Esophagus squamous epithelium (tissue), 5 donors: ENCODE measurements at regions not wholly inside any gene's neighbourhood (a gene's known extent, or its start where the extent isn't known, plus 50 kb on each side); places are given as distances from the start of the nearest gene placed in this dataset.
A peak's percentile ranks its signal among the peaks of the same experiment; 100 is the strongest.

ENCODE experiments used
- DNase-seq: peaks from one replicate; lab custom pipeline; 2025; lab: John Stamatoyannopoulos, UW
- H3K27ac ChIP-seq, 4 donors: fragments of 200-600 bp; sonication (generic); one replicate each; pipeline ENCODE4 v1.5.1; 2016 to 2019; ENCODE audit warnings: mild to moderate bottlenecking in 1 of 4
- H3K27me3 ChIP-seq, 4 donors: fragments of 200-600 bp; sonication (generic); 1 replicate in 3 of 4; 2 replicates in 1 of 4; pipeline versions ENCODE4 v1.5.1 to v1.6.0; 2017 to 2021; ENCODE audit warnings: antibody characterized with exemption in 1 of 4
- H3K36me3 ChIP-seq, 3 donors: fragments of 200-600 bp; sonication (generic); one replicate each; pipeline ENCODE4 v1.5.1; 2016 to 2019
- H3K4me1 ChIP-seq, 3 donors: fragments of 200-600 bp; sonication (generic); one replicate each; pipeline ENCODE4 v1.5.1; 2017 to 2019
- H3K4me3 ChIP-seq, 4 donors: fragments of 200-600 bp; sonication (generic); 1 replicate in 3 of 4; 2 replicates in 1 of 4; pipeline ENCODE4 v1.5.1; 2016 to 2019; ENCODE audit warnings: mild to moderate bottlenecking in 2 of 4, moderate library complexity in 1 of 4
- H3K9me3 ChIP-seq, 3 donors: fragments of 200-600 bp; sonication (generic); one replicate each; pipeline ENCODE4 v1.5.1; 2016 to 2019
- POLR2A ChIP-seq, 4 donors: fragments of 450-650 bp; IDR thresholded peaks; one replicate each; pipeline ENCODE4 v1.6.1; 2017; ENCODE audit warnings: antibody characterized with exemption in 4 of 4, mild to moderate bottlenecking in 4 of 4, moderate library complexity in 3 of 4
- WGBS, 2 donors: methylation state at CpG; one replicate each; pipeline ENCODE4 v1.1.5; 2018; 5-methylcytosine and 5-hydroxymethylcytosine counted together
- intact Hi-C: fragments of 100-400 bp; cut with DNase I; formaldehyde crosslinking; loops from one replicate; pipeline ENCODE4 v1.15.0; 2022
- TF ChIP-seq, protein P1 (sequence below), 6 experiments: fragments of 450-650 bp in 4 of 6; fragments of 200-600 bp in 2 of 6; sonication (generic) in 2 of 6; IDR thresholded peaks; one replicate each; pipeline ENCODE4 v1.5.1; 2016 to 2019; ENCODE audit warnings: antibody characterized with exemption in 6 of 6, mild to moderate bottlenecking in 4 of 6, moderate library complexity in 4 of 6
- donor health status: DM: yes; HTN: yes; CAD: no.

DNA sequence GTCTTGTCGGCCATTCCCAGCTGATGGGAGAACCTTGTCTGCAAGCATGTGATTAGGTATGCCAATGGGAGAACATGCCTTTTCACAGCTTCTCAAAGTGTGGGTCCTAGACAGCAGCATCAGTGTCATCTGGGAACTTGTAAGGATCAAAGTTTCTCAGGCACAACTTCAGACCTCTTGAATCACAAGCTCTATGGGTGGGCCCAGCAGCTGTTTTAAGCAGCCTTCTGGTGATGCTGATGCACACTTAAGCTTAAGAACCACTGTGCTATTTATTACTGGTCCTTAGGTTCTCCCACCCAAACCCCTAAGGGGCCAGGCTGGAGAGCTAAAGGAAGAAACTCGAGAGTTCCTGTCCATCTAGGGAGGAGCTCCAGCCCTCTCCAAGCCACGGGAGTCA, 453.9 kb upstream of the PROK2 start:
- DNase-seq: no peak
- Histone ChIP-seq H3K36me3 (no peaks in the 10 kb centered on the region), H3K4me1 (peaks cover 0 to 23% (median 0%) of the 10 kb centered on the region in 3 donors), H3K4me3 (no peak overlapping the region), H3K9me3 (no peaks in the 10 kb centered on the region), H3K27ac (peak overlapping the region in 3 of 4 donors; percentile 62 to 72 (median 64)), H3K27me3 (no peaks in the 10 kb centered on the region)
- TF ChIP-seq, protein P1, sequence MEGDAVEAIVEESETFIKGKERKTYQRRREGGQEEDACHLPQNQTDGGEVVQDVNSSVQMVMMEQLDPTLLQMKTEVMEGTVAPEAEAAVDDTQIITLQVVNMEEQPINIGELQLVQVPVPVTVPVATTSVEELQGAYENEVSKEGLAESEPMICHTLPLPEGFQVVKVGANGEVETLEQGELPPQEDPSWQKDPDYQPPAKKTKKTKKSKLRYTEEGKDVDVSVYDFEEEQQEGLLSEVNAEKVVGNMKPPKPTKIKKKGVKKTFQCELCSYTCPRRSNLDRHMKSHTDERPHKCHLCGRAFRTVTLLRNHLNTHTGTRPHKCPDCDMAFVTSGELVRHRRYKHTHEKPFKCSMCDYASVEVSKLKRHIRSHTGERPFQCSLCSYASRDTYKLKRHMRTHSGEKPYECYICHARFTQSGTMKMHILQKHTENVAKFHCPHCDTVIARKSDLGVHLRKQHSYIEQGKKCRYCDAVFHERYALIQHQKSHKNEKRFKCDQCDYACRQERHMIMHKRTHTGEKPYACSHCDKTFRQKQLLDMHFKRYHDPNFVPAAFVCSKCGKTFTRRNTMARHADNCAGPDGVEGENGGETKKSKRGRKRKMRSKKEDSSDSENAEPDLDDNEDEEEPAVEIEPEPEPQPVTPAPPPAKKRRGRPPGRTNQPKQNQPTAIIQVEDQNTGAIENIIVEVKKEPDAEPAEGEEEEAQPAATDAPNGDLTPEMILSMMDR (IDR thresholded peaks at IDR 0.05): no peak
- TF ChIP-seq POLR2A (IDR thresholded peaks at IDR 0.05): no peak
- intact Hi-C loops: no loop called here
- 64% methylated on average over 2 to 3 of the region's 3 CpGs for WGBS, 2 donors

DNA sequence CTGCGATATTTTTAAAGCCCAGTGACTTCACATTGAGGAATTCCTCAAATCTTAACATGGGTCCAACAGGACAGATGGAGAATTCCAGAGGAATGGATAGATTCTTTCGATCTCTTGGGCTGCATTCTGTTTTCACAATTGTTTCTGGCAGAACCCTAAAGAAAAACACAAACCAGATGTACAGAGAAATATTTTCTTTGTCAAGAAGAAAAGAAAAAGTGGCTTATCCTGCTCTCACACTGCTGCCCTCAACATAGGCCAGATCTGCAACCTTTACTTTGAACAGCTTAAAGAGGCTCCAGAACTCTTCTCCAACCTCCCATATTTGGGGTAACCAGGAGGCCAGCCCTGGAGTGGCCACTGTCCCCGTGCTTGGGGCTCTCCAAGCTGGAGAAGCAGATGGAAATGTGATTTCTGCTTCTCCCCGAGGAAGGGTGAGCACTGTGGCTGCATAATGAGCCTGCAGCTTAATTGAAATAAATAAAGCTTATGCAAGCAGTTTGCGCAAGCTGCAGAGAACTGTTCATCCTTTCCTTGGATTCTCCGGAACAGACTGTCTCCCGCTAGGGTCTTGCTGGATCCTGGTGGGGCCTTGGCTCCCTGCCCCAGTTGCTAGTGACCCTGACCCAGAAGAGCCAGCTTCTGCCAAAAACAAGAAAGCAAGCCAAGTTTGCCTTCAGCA, 453.2 kb upstream of the PROK2 start:
- Histone ChIP-seq H3K9me3 (no peaks in the 10 kb centered on the region), H3K4me3 (no peak overlapping the region), H3K36me3 (no peaks in the 10 kb centered on the region), H3K27ac (peak overlapping the region in 3 of 4 donors; percentile 62 to 72 (median 64)), H3K4me1 (peaks cover 0 to 24% (median 0%) of the 10 kb centered on the region in 3 donors), H3K27me3 (no peaks in the 10 kb centered on the region)
- 80 to 81% methylated on average over 7 of the region's 7 CpGs for WGBS, 2 donors
- intact Hi-C loops: no loop called here
- no peak for DNase-seq
- TF ChIP-seq, protein P1 (IDR thresholded peaks at IDR 0.05): no peak
- TF ChIP-seq POLR2A (IDR thresholded peaks at IDR 0.05): no peak

DNA sequence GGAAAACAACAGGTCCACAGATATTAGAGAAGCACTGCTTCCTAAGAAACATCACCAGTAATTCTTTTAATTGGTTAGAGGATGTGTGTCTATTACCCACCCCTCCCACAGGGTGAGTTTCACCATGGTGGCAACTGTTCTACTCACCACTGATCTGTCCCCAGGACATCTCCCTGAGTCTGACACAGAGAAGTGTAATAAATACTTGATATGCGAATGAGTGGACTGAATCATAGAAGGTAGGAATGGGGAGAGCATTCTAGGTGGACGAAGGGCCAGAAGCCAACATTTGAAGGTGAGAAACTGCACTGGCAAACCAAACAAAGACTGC, 452.7 kb upstream of the PROK2 start:
- peaks cover 0 to 24% (median 0%) of the 10 kb centered on the region in 3 donors for H3K4me1 ChIP-seq
- no peaks in the 10 kb centered on the region for H3K36me3 ChIP-seq
- no peaks in the 10 kb centered on the region for H3K27me3 ChIP-seq
- TF ChIP-seq, protein P1 (IDR thresholded peaks at IDR 0.05): no peak
- no peak for TF ChIP-seq POLR2A (IDR thresholded peaks at IDR 0.05)
- no peak for DNase-seq
- H3K4me3 ChIP-seq: no peak overlapping the region
- intact Hi-C loops: no loop called here
- peak overlapping the region in 3 of 4 donors; percentile 62 to 72 (median 64) for H3K27ac ChIP-seq
- 82 to 95% methylated on average over 2 of the region's 2 CpGs for WGBS, 2 donors
- no peaks in the 10 kb centered on the region for H3K9me3 ChIP-seq

DNA sequence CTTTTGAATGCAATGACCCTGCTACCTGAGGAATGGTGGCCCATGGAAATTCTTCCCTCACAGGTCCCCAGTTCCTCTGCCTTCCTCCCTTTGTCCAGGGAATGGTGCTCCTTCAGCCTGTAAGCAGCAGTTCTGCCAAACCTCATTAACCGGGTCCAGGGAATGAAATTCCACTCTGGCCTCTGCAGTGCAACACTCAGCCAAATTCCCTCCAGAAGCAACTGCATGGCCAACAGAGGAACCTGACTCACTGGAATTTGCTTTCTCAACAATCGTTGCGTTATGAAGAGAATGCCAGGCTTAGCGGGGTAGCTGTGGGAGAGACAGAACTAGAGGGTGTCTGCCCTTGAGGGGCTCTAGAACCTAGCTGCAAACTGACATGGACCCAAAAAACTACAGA, 449.4 kb upstream of the PROK2 start:
- 17 to 21% methylated on average over 2 to 4 of the region's 4 CpGs for WGBS, 2 donors
- TF ChIP-seq POLR2A (IDR thresholded peaks at IDR 0.05): no peak
- TF ChIP-seq, protein P1 (IDR thresholded peaks at IDR 0.05): no peak
- Histone ChIP-seq H3K9me3 (no peaks in the 10 kb centered on the region), H3K27me3 (no peaks in the 10 kb centered on the region), H3K4me1 (peaks cover 0 to 49% (median 0%) of the 10 kb centered on the region in 3 donors), H3K27ac (peak overlapping the region in 1 of 4 donors; percentile 25), H3K36me3 (no peaks in the 10 kb centered on the region), H3K4me3 (no peak overlapping the region)
- intact Hi-C loops: no loop called here
- DNase-seq: no peak

DNA sequence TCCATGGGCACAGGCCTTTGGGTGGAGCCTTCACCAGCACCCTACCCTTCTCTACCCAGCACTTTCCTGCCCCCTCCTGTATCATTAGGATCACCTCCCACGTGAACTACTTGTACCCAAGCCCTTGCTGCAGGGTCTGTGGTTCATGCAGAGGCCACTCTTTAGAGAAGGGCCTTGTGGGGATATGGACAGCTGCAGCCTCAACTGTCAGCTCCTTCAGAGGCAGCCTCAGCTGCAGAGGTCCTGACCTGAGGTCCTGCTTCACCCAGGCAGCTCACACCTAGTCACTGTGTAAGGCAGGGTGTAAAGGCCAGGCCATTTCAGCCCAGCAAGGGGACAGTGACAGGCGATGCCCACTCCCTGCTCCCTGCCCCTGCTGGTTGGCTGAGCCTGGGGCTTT, 448.6 kb upstream of the PROK2 start:
- Histone ChIP-seq H3K27ac (no peak overlapping the region), H3K27me3 (no peaks in the 10 kb centered on the region), H3K36me3 (no peaks in the 10 kb centered on the region), H3K4me3 (no peak overlapping the region), H3K4me1 (peaks cover 0 to 45% (median 0%) of the 10 kb centered on the region in 3 donors), H3K9me3 (no peaks in the 10 kb centered on the region)
- 95 to 100% methylated on average over 2 of the region's 2 CpGs for WGBS, 2 donors
- TF ChIP-seq POLR2A (IDR thresholded peaks at IDR 0.05): no peak
- TF ChIP-seq, protein P1 (IDR thresholded peaks at IDR 0.05): no peak
- intact Hi-C loops: no loop called here
- DNase-seq: no peak
